Mucosa of descending colon (tissue), 3 donors: ENCODE measurements at regions not wholly inside any gene's neighbourhood (a gene's known extent, or its start where the extent isn't known, plus 50 kb on each side); places are given as distances from the start of the nearest gene placed in this dataset.

ENCODE experiments used
- ATAC-seq: fragments of 200-7000 bp; cut with Tn5 transposase; one replicate; pipeline ENCODE4 v1.9.1; 2020; ENCODE audit warnings: mild to moderate bottlenecking, moderate library complexity
- DNase-seq, 3 donors: peaks; one replicate each; pipeline ENCODE4 v3.0.0-alpha.2; 2020
- H3K36me3 ChIP-seq: fragments of 200-600 bp; one replicate; pipeline ENCODE4 v1.8.0; 2021; ENCODE audit warnings: low read depth, mild to moderate bottlenecking
- H3K4me1 ChIP-seq: fragments of 200-600 bp; one replicate; pipeline ENCODE4 v1.8.0; 2021; ENCODE audit warnings: low read depth, mild to moderate bottlenecking
- H3K4me3 ChIP-seq: fragments of 200-600 bp; one replicate; pipeline ENCODE4 v1.8.0; 2021; ENCODE audit warnings: mild to moderate bottlenecking
- H3K9me3 ChIP-seq: fragments of 200-600 bp; one replicate; pipeline ENCODE4 v1.8.0; 2021; ENCODE audit warnings: mild to moderate bottlenecking
- CTCF ChIP-seq: fragments of 200-600 bp; IDR thresholded peaks from one replicate; pipeline ENCODE4 v1.8.0; 2022; ENCODE audit warnings: antibody characterized with exemption, mild to moderate bottlenecking
- intact Hi-C, 2 donors: fragments of 100-400 bp; cut with DNase I in 1 of 2; cut with micrococcal nuclease in 1 of 2; formaldehyde crosslinking; loops; one replicate each; pipeline versions ENCODE4 v1.11.0 to v1.11.1; 2022; cut with DNase I, micrococcal nuclease
- donor health status: DM: no; HTN: no; CAD: no; lungs with moderate emphysema.
- donor health status: DM: no; HTN: no; CAD: no.
- donor health status: DM: no; HTN: yes; CAD: no.

GRCh38 chr14:71753126-71753830 lies 179.0 kb upstream of the RGS6 start:
- intact Hi-C loops: loop anchor here (2.0 to 5.0 kb wide), 2 partner anchors 614 to 616 kb away; no protein-coding TSS in a partner anchor
- Histone ChIP-seq H3K9me3 (peaks cover 3% of the 10 kb centered on the region), H3K4me1 (peaks cover 5% of the 10 kb centered on the region), H3K36me3 (no peaks in the 10 kb centered on the region), H3K4me3 (no peak overlapping the region)
- peak; percentile 70 for TF ChIP-seq CTCF
- peak; percentile 93 for ATAC-seq
- DNase-seq: peak; percentile 83 to 93 (median 86)

- DNase-seq (no peak), ATAC-seq (no peak)
- intact Hi-C loops: loop anchor here (2.0 to 5.0 kb wide), 2 partner anchors 615 to 617 kb away; no protein-coding TSS in a partner anchor
- no peak overlapping the region for H3K4me3 ChIP-seq
- no peak for TF ChIP-seq CTCF
- H3K36me3 ChIP-seq: no peaks in the 10 kb centered on the region
- H3K4me1 ChIP-seq: peaks cover 5% of the 10 kb centered on the region
- H3K9me3 ChIP-seq: no peaks in the 10 kb centered on the region
These were observed 178.3 kb upstream of the RGS6 start for GRCh38 chr14:71753976-71754375.

GRCh38 chr14:71754422-71755095 lies 177.7 kb upstream of the RGS6 start:
- no peak for TF ChIP-seq CTCF
- H3K9me3 ChIP-seq: no peaks in the 10 kb centered on the region
- H3K36me3 ChIP-seq: no peaks in the 10 kb centered on the region
- no peak overlapping the region for H3K4me3 ChIP-seq
- peaks cover 5% of the 10 kb centered on the region for H3K4me1 ChIP-seq
- intact Hi-C loops: loop anchor here in 1 of 2 donors (5.0 kb wide), 1 partner anchor 617 kb away; no protein-coding TSS in a partner anchor
- ATAC-seq: no peak
- no peak for DNase-seq

GRCh38 chr14:71758229-71758951 lies 173.8 kb upstream of the RGS6 start:
- Histone ChIP-seq H3K36me3 (no peaks in the 10 kb centered on the region), H3K4me3 (no peak overlapping the region), H3K9me3 (no peaks in the 10 kb centered on the region), H3K4me1 (peaks cover 2% of the 10 kb centered on the region)
- intact Hi-C loops: no loop called here
- DNase-seq: no peak
- peak; percentile 16 for ATAC-seq
- no peak for TF ChIP-seq CTCF

GRCh38 chr14:71762575-71762974 lies 169.7 kb upstream of the RGS6 start:
- TF ChIP-seq CTCF: no peak
- intact Hi-C loops: no loop called here
- Histone ChIP-seq H3K4me1 (no peaks in the 10 kb centered on the region), H3K4me3 (no peak overlapping the region), H3K36me3 (no peaks in the 10 kb centered on the region), H3K9me3 (no peaks in the 10 kb centered on the region)
- no peak for DNase-seq
- ATAC-seq: no peak
